DOHH2 (cell line): ENCODE measurements at regions not wholly inside any gene's neighbourhood (a gene's known extent, or its start where the extent isn't known, plus 50 kb on each side); places are given as distances from the start of the nearest gene placed in this dataset.

Experiments
- H3F3A ChIP-seq: fragments of 200-600 bp; sonication (generic), shearing (Covaris generic); 2 replicates; pipeline ENCODE4 v1.6.0; 2016; ENCODE audit warnings: antibody characterized with exemption, mild to moderate bottlenecking; ENCODE audit not compliant: control insufficient read depth, insufficient read depth
- H3K27ac ChIP-seq: fragments of 200-600 bp; sonication (generic); 2 replicates; pipeline ENCODE4 v1.5.1; 2014; ENCODE audit warnings: low read depth, mild to moderate bottlenecking, low read length, moderate library complexity
- H3K27me3 ChIP-seq: fragments of 200-600 bp; sonication (generic); 2 replicates; pipeline ENCODE4 v1.6.1; 2014; ENCODE audit warnings: mild to moderate bottlenecking, low read length, mixed read lengths; ENCODE audit not compliant: control insufficient read depth
- H3K36me3 ChIP-seq: fragments of 200-600 bp; sonication (generic); 2 replicates; pipeline ENCODE4 v1.6.1; 2014; ENCODE audit warnings: mild to moderate bottlenecking, low read length, moderate library complexity, mixed read lengths; ENCODE audit not compliant: control insufficient read depth
- H3K4me1 ChIP-seq: fragments of 200-600 bp; sonication (generic); 2 replicates; pipeline ENCODE4 v1.6.1; 2014; ENCODE audit warnings: mild to moderate bottlenecking, low read length, mixed read lengths; ENCODE audit not compliant: control insufficient read depth
- H3K4me2 ChIP-seq: fragments of 200-600 bp; sonication (generic); 2 replicates; pipeline ENCODE4 v1.6.0; 2014; ENCODE audit warnings: mild to moderate bottlenecking, low read length, moderate library complexity
- H3K4me3 ChIP-seq: fragments of 200-600 bp; sonication (generic); 2 replicates; pipeline ENCODE4 v1.5.1; 2014; ENCODE audit warnings: mild to moderate bottlenecking, low read length, mixed read lengths
- H3K79me2 ChIP-seq: fragments of 200-600 bp; sonication (generic); 2 replicates; pipeline ENCODE4 v1.6.1; 2014; ENCODE audit warnings: mild to moderate bottlenecking, low read length, mixed read lengths; ENCODE audit not compliant: control insufficient read depth
- H3K9me2 ChIP-seq: fragments of 200-600 bp; sonication (generic); replicated peaks from 2 replicates; pipeline ENCODE4 v1.6.1; 2014; ENCODE audit warnings: mild to moderate bottlenecking, low read length, mixed read lengths; ENCODE audit not compliant: control insufficient read depth
- H3K9me3 ChIP-seq: fragments of 200-600 bp; sonication (generic); 2 replicates; pipeline ENCODE4 v1.6.1; 2014; ENCODE audit warnings: antibody characterized with exemption, low read length, mixed read lengths; ENCODE audit not compliant: control insufficient read depth, insufficient read depth
- H4K20me1 ChIP-seq: fragments of 200-600 bp; sonication (generic); 2 replicates; pipeline ENCODE4 v1.6.0; 2014; ENCODE audit warnings: low read depth, mild to moderate bottlenecking, antibody characterized with exemption, low read length, moderate library complexity; ENCODE audit not compliant: control insufficient read depth, insufficient read depth
- CTCF ChIP-seq: fragments of 200-600 bp; sonication (generic); IDR thresholded peaks from one replicate; pipeline ENCODE4 v1.5.1; 2014; ENCODE audit warnings: antibody characterized with exemption, mild to moderate bottlenecking, low read depth, low read length; ENCODE audit not compliant: poor library complexity, severe bottlenecking
- EZH2phosphoT487 ChIP-seq: fragments of 200-600 bp; sonication (generic); IDR thresholded peaks from 2 replicates; pipeline ENCODE4 v1.6.1; 2017; ENCODE audit warnings: borderline replicate concordance, mild to moderate bottlenecking, antibody characterized with exemption, low read length, moderate library complexity, mixed read lengths

GRCh38 chr2:167862296-167862695 lies 385.1 kb downstream of the STK39 start:
- no peaks in the 10 kb centered on the region for H3F3A ChIP-seq
- H3K9me2 ChIP-seq, result no peaks in the 10 kb centered on the region
- no peaks in the 10 kb centered on the region for H3K27me3 ChIP-seq
- H3K9me3 ChIP-seq, result no peaks in the 10 kb centered on the region
- no peaks in the 10 kb centered on the region for H4K20me1 ChIP-seq
- no peak overlapping the region for H3K4me2 ChIP-seq
- no peak for TF ChIP-seq CTCF
- TF ChIP-seq EZH2phosphoT487, result no peak
- H3K79me2 ChIP-seq, result no peaks in the 10 kb centered on the region
- H3K4me1 ChIP-seq, result no peaks in the 10 kb centered on the region
- H3K36me3 ChIP-seq, result no peaks in the 10 kb centered on the region
- no peak overlapping the region for H3K4me3 ChIP-seq
- H3K27ac ChIP-seq, result no peak overlapping the region

- H3K79me2 ChIP-seq, result no peaks in the 10 kb centered on the region
- H3F3A ChIP-seq, result no peaks in the 10 kb centered on the region
- no peaks in the 10 kb centered on the region for H3K9me3 ChIP-seq
- no peak overlapping the region for H3K27ac ChIP-seq
- no peaks in the 10 kb centered on the region for H3K36me3 ChIP-seq
- no peaks in the 10 kb centered on the region for H4K20me1 ChIP-seq
- H3K4me2 ChIP-seq, result no peak overlapping the region
- no peaks in the 10 kb centered on the region for H3K4me1 ChIP-seq
- H3K9me2 ChIP-seq, result no peaks in the 10 kb centered on the region
- no peaks in the 10 kb centered on the region for H3K27me3 ChIP-seq
- no peak overlapping the region for H3K4me3 ChIP-seq
- TF ChIP-seq EZH2phosphoT487 (no peak), CTCF (no peak)
Measured at GRCh38 chr2:167861574-167862193, 385.7 kb downstream of the STK39 start.

GRCh38 chr2:167860082-167860481 lies 387.3 kb downstream of the STK39 start:
- no peak overlapping the region for H3K4me2 ChIP-seq

GRCh38 chr2:167859676-167860075 lies 387.7 kb downstream of the STK39 start:
- no peaks in the 10 kb centered on the region for H3K79me2 ChIP-seq
- TF ChIP-seq EZH2phosphoT487 (no peak), CTCF (no peak)
- H3K27ac ChIP-seq, result no peak overlapping the region
- no peak overlapping the region for H3K4me2 ChIP-seq
- no peaks in the 10 kb centered on the region for H3F3A ChIP-seq
- no peaks in the 10 kb centered on the region for H4K20me1 ChIP-seq
- no peaks in the 10 kb centered on the region for H3K36me3 ChIP-seq
- H3K9me2 ChIP-seq, result no peaks in the 10 kb centered on the region
- no peaks in the 10 kb centered on the region for H3K4me1 ChIP-seq
- H3K27me3 ChIP-seq, result no peaks in the 10 kb centered on the region
- H3K4me3 ChIP-seq, result no peak overlapping the region
- H3K9me3 ChIP-seq, result no peaks in the 10 kb centered on the region

More at GRCh38 chr2:167860082-167860481, 387.3 kb downstream of the STK39 start:
- Histone ChIP-seq H3K4me3 (no peak overlapping the region), H3K9me2 (no peaks in the 10 kb centered on the region), H3K27ac (no peak overlapping the region), H3K36me3 (no peaks in the 10 kb centered on the region), H3K27me3 (no peaks in the 10 kb centered on the region), H3K79me2 (no peaks in the 10 kb centered on the region), H3F3A (no peaks in the 10 kb centered on the region), H3K4me1 (no peaks in the 10 kb centered on the region), H4K20me1 (no peaks in the 10 kb centered on the region), H3K9me3 (no peaks in the 10 kb centered on the region)
- no peak for TF ChIP-seq EZH2phosphoT487
